ENCODE measurements at regions not wholly inside any gene's neighbourhood (a gene's known extent, or its start where the extent isn't known, plus 50 kb on each side); places are given as distances from the start of the nearest gene placed in this dataset.

DNA sequence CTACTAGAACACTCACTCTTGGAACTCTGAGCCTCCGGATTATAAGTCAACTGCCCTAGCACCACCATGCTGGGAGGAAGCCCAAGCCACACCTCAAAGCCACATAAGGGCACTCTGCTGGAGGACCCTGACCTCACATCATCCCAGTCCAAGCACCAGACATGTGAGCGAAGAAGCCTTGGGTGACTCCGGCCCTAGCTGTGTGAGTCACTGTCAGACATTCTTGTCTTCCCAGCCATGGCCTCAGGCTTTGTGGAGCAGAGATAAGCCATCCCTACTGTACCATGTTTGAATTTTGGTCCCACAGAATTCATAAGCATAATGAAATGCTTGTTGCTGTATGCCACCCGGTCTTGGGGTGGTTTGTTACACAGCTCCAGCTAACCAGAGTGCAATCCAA, 247.7 kb downstream of the SOD2 start:
- H3K4me2 ChIP-seq (ENCODE audit: insufficient read depth, low read length, poor library complexity, severe bottlenecking) = no peak overlapping the region
- no peaks in the 10 kb centered on the region for H3K9me3 ChIP-seq (replicated peaks in 1 of 2; ENCODE audit: control insufficient read depth in 2 of 2, insufficient read depth in 1 of 2, low read depth in 1 of 2, low read length in 2 of 2)
- no peak overlapping the region for H3K14ac ChIP-seq (ENCODE audit: low read length)

GRCh38 chr6:159444056-159444760, 248.8 kb downstream of the SOD2 start:
- no peak overlapping the region for H2AFZ ChIP-seq (ENCODE audit: low read length)
- H3K27me3 ChIP-seq (ENCODE audit: control insufficient read depth in 3 of 3, insufficient read depth in 3 of 3, low read depth in 1 of 3, low read length in 3 of 3) = peaks cover 0 to 19% (median 0%) of the 10 kb centered on the region in 3 experiments
- no peak overlapping the region for H3K4me2 ChIP-seq (ENCODE audit: insufficient read depth, low read length, poor library complexity, severe bottlenecking)
- no peak for DNase-seq (ENCODE audit: low spot score)
- no peak overlapping the region for H3K4ac ChIP-seq (ENCODE audit: low read length)
- no peak overlapping the region for H2BK15ac ChIP-seq (ENCODE audit: low read length)
- no peak overlapping the region for H4K91ac ChIP-seq (ENCODE audit: low read depth, low read length, poor library complexity)
- H2BK5ac ChIP-seq (ENCODE audit: low read length) = no peak overlapping the region
- no peaks in the 10 kb centered on the region for H3K4me1 ChIP-seq (ENCODE audit: control insufficient read depth in 2 of 2, insufficient read depth in 1 of 2, low read depth in 1 of 2, low read length in 2 of 2)
- no peaks in the 10 kb centered on the region for H3K36me3 ChIP-seq (replicated peaks in 1 of 2; ENCODE audit: control insufficient read depth in 2 of 2, insufficient read depth in 2 of 2, low read length in 2 of 2)
- H3K27ac ChIP-seq (replicated peaks; ENCODE audit: low read length) = no peak overlapping the region
- H3K4me3 ChIP-seq (ENCODE audit: low read length in 2 of 2) = no peak overlapping the region
- H2AK5ac ChIP-seq (ENCODE audit: low read depth, low read length) = no peak overlapping the region
- H3K9me3 ChIP-seq (replicated peaks in 1 of 2; ENCODE audit: control insufficient read depth in 2 of 2, insufficient read depth in 1 of 2, low read depth in 1 of 2, low read length in 2 of 2) = no peaks in the 10 kb centered on the region
- no peaks in the 10 kb centered on the region for H3K79me1 ChIP-seq (ENCODE audit: low read depth, low read length)
- H2BK12ac ChIP-seq (ENCODE audit: low read length) = no peak overlapping the region
- no peak overlapping the region for H4K8ac ChIP-seq (ENCODE audit: low read depth, low read length)
- H3K14ac ChIP-seq (ENCODE audit: low read length) = no peak overlapping the region
- no peak overlapping the region for H3K18ac ChIP-seq (ENCODE audit: low read length)
- H3K9ac ChIP-seq (ENCODE audit: low read depth, low read length, poor library complexity) = no peak overlapping the region
- H3K23ac ChIP-seq (ENCODE audit: low read depth, low read length, poor library complexity) = no peak overlapping the region
- no CpG with 5 or more reads among the region's 8 CpGs for WGBS, 2 donors (ENCODE audit: extremely low coverage in 2 of 2, insufficient read length in 2 of 2, insufficient replicate concordance in 1 of 2)
- H2BK120ac ChIP-seq (ENCODE audit: low read depth, low read length) = no peak overlapping the region

More for the DNA sequence above, 247.7 kb downstream of the SOD2 start:
- H2BK12ac ChIP-seq (ENCODE audit: low read length) = no peak overlapping the region
- H3K4me3 ChIP-seq (ENCODE audit: low read length in 2 of 2) = no peak overlapping the region
- H3K4ac ChIP-seq (ENCODE audit: low read length) = no peak overlapping the region
- no peaks in the 10 kb centered on the region for H3K4me1 ChIP-seq (ENCODE audit: control insufficient read depth in 2 of 2, insufficient read depth in 1 of 2, low read depth in 1 of 2, low read length in 2 of 2)
- WGBS, 2 donors (ENCODE audit: extremely low coverage in 2 of 2, insufficient read length in 2 of 2, insufficient replicate concordance in 1 of 2) = no CpG with 5 or more reads among the region's 4 CpGs
- no peak overlapping the region for H4K91ac ChIP-seq (ENCODE audit: low read depth, low read length, poor library complexity)
- H3K9ac ChIP-seq (ENCODE audit: low read depth, low read length, poor library complexity) = no peak overlapping the region
- H2AFZ ChIP-seq (ENCODE audit: low read length) = no peak overlapping the region
- H3K27me3 ChIP-seq (ENCODE audit: control insufficient read depth in 3 of 3, insufficient read depth in 3 of 3, low read depth in 1 of 3, low read length in 3 of 3) = peaks cover 0 to 19% (median 0%) of the 10 kb centered on the region in 3 experiments
- DNase-seq (ENCODE audit: low spot score) = no peak
- no peaks in the 10 kb centered on the region for H3K36me3 ChIP-seq (replicated peaks in 1 of 2; ENCODE audit: control insufficient read depth in 2 of 2, insufficient read depth in 2 of 2, low read length in 2 of 2)
- H3K27ac ChIP-seq (replicated peaks; ENCODE audit: low read length) = no peak overlapping the region
- no peak overlapping the region for H2BK5ac ChIP-seq (ENCODE audit: low read length)
- H2BK15ac ChIP-seq (ENCODE audit: low read length) = no peak overlapping the region
- H4K8ac ChIP-seq (ENCODE audit: low read depth, low read length) = no peak overlapping the region
- H2AK5ac ChIP-seq (ENCODE audit: low read depth, low read length) = no peak overlapping the region
- no peak overlapping the region for H3K18ac ChIP-seq (ENCODE audit: low read length)
- H2BK120ac ChIP-seq (ENCODE audit: low read depth, low read length) = no peak overlapping the region
- no peak overlapping the region for H3K23ac ChIP-seq (ENCODE audit: low read depth, low read length, poor library complexity)
- H3K79me1 ChIP-seq (ENCODE audit: low read depth, low read length) = no peaks in the 10 kb centered on the region

- Histone ChIP-seq H3K79me1 (ENCODE audit: low read depth, low read length) (no peaks in the 10 kb centered on the region), H2AK5ac (ENCODE audit: low read depth, low read length) (no peak overlapping the region), H2AFZ (ENCODE audit: low read length) (no peak overlapping the region), H3K9me3 (replicated peaks in 1 of 2; ENCODE audit: control insufficient read depth in 2 of 2, insufficient read depth in 1 of 2, low read depth in 1 of 2, low read length in 2 of 2) (no peaks in the 10 kb centered on the region), H2BK120ac (ENCODE audit: low read depth, low read length) (no peak overlapping the region), H3K14ac (ENCODE audit: low read length) (no peak overlapping the region), H3K27ac (replicated peaks; ENCODE audit: low read length) (no peak overlapping the region), H3K23ac (ENCODE audit: low read depth, low read length, poor library complexity) (no peak overlapping the region), H3K4me3 (ENCODE audit: low read length in 2 of 2) (no peak overlapping the region), H2BK12ac (ENCODE audit: low read length) (no peak overlapping the region), H2BK5ac (ENCODE audit: low read length) (no peak overlapping the region), H3K18ac (ENCODE audit: low read length) (no peak overlapping the region), H3K4me2 (ENCODE audit: insufficient read depth, low read length, poor library complexity, severe bottlenecking) (no peak overlapping the region), H3K4me1 (ENCODE audit: control insufficient read depth in 2 of 2, insufficient read depth in 1 of 2, low read depth in 1 of 2, low read length in 2 of 2) (no peaks in the 10 kb centered on the region), H3K4ac (ENCODE audit: low read length) (no peak overlapping the region), H3K36me3 (replicated peaks in 1 of 2; ENCODE audit: control insufficient read depth in 2 of 2, insufficient read depth in 2 of 2, low read length in 2 of 2) (no peaks in the 10 kb centered on the region), H3K9ac (ENCODE audit: low read depth, low read length, poor library complexity) (no peak overlapping the region), H2BK15ac (ENCODE audit: low read length) (no peak overlapping the region), H4K91ac (ENCODE audit: low read depth, low read length, poor library complexity) (no peak overlapping the region), H4K8ac (ENCODE audit: low read depth, low read length) (no peak overlapping the region), H3K27me3 (ENCODE audit: control insufficient read depth in 3 of 3, insufficient read depth in 3 of 3, low read depth in 1 of 3, low read length in 3 of 3) (peaks cover 0 to 19% (median 0%) of the 10 kb centered on the region in 3 experiments)
- WGBS, 2 donors (ENCODE audit: extremely low coverage in 2 of 2, insufficient read length in 2 of 2, insufficient replicate concordance in 1 of 2) = no CpG with 5 or more reads among the region's 8 CpGs
- DNase-seq (ENCODE audit: low spot score) = no peak
Observed at GRCh38 chr6:159443417-159443920, 249.6 kb downstream of the SOD2 start.

DNA sequence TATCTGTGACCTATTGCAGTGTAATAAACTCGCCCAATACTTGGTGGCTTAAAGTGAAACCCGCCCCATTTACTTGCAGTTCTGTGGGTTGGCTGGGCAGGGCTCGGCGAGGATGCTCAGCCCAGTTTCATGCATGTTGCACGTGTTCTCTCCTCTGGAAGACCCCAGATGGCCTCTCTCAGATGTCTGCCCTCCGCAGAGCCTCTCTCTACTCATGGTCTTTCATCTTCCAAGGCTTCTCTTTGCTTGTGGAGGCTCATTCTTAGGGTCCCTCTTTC, 251.4 kb downstream of the SOD2 start:
- no peaks in the 10 kb centered on the region for H3K4me1 ChIP-seq (ENCODE audit: control insufficient read depth in 2 of 2, insufficient read depth in 1 of 2, low read depth in 1 of 2, low read length in 2 of 2)
- no peaks in the 10 kb centered on the region for H3K9me3 ChIP-seq (replicated peaks in 1 of 2; ENCODE audit: control insufficient read depth in 2 of 2, insufficient read depth in 1 of 2, low read depth in 1 of 2, low read length in 2 of 2)
- DNase-seq (ENCODE audit: low spot score) = no peak
- H2BK5ac ChIP-seq (ENCODE audit: low read length) = no peak overlapping the region
- H3K4me2 ChIP-seq (ENCODE audit: insufficient read depth, low read length, poor library complexity, severe bottlenecking) = no peak overlapping the region
- H3K79me1 ChIP-seq (ENCODE audit: low read depth, low read length) = no peaks in the 10 kb centered on the region
- no peak overlapping the region for H2AK5ac ChIP-seq (ENCODE audit: low read depth, low read length)
- H3K23ac ChIP-seq (ENCODE audit: low read depth, low read length, poor library complexity) = no peak overlapping the region
- H3K36me3 ChIP-seq (replicated peaks in 1 of 2; ENCODE audit: control insufficient read depth in 2 of 2, insufficient read depth in 2 of 2, low read length in 2 of 2) = no peaks in the 10 kb centered on the region
- H3K14ac ChIP-seq (ENCODE audit: low read length) = no peak overlapping the region
- WGBS, 2 donors (ENCODE audit: extremely low coverage in 2 of 2, insufficient read length in 2 of 2, insufficient replicate concordance in 1 of 2) = no CpG with 5 or more reads among the region's 6 CpGs
- no peak overlapping the region for H2AFZ ChIP-seq (ENCODE audit: low read length)
- no peak overlapping the region for H3K4me3 ChIP-seq (ENCODE audit: low read length in 2 of 2)
- peaks cover 0 to 19% (median 0%) of the 10 kb centered on the region in 3 experiments for H3K27me3 ChIP-seq (ENCODE audit: control insufficient read depth in 3 of 3, insufficient read depth in 3 of 3, low read depth in 1 of 3, low read length in 3 of 3)
- no peak overlapping the region for H4K8ac ChIP-seq (ENCODE audit: low read depth, low read length)
- H4K91ac ChIP-seq (ENCODE audit: low read depth, low read length, poor library complexity) = no peak overlapping the region
- H3K27ac ChIP-seq (replicated peaks; ENCODE audit: low read length) = no peak overlapping the region
- H3K4ac ChIP-seq (ENCODE audit: low read length) = no peak overlapping the region
- H2BK120ac ChIP-seq (ENCODE audit: low read depth, low read length) = no peak overlapping the region
- H3K18ac ChIP-seq (ENCODE audit: low read length) = no peak overlapping the region
- no peak overlapping the region for H3K9ac ChIP-seq (ENCODE audit: low read depth, low read length, poor library complexity)
- H2BK12ac ChIP-seq (ENCODE audit: low read length) = no peak overlapping the region
- no peak overlapping the region for H2BK15ac ChIP-seq (ENCODE audit: low read length)

Measured in neuronal stem cell (in vitro differentiated cells).